D341Med (cell line): ENCODE measurements at regions not wholly inside any gene's neighbourhood (a gene's known extent, or its start where the extent isn't known, plus 50 kb on each side); places are given as distances from the start of the nearest gene placed in this dataset.

Experiments used
- DNase-seq: peaks from one replicate; pipeline ENCODE4 v3.0.0; 2012; ENCODE audit warnings: low spot score

- no peak for DNase-seq
Measured at GRCh38 chr13:107573184-107573583, 642.2 kb downstream of the LIG4 start.

GRCh38 chr13:107572156-107572555 is 643.2 kb downstream of the LIG4 start:
- DNase-seq, result no peak

- DNase-seq, result no peak
Measured at GRCh38 chr13:107568181-107568580, 647.2 kb downstream of the LIG4 start.

- no peak for DNase-seq
Measured at GRCh38 chr13:107563099-107563925, 652.0 kb downstream of the LIG4 start.

- DNase-seq, result no peak
Measured at GRCh38 chr13:107562203-107562602, 653.1 kb downstream of the LIG4 start.

- no peak for DNase-seq
Measured at GRCh38 chr13:107554460-107554859, 660.9 kb downstream of the LIG4 start.

- DNase-seq, result no peak
Measured at GRCh38 chr13:107553838-107554237, 661.5 kb downstream of the LIG4 start.

GRCh38 chr13:107551521-107551920 is 663.8 kb downstream of the LIG4 start:
- DNase-seq, result no peak

GRCh38 chr13:107548338-107548737 is 667.0 kb downstream of the LIG4 start:
- no peak for DNase-seq

GRCh38 chr13:107545946-107546502 is 669.3 kb downstream of the LIG4 start:
- DNase-seq, result no peak

GRCh38 chr13:107534548-107534947 is 680.8 kb downstream of the LIG4 start:
- DNase-seq, result no peak

- DNase-seq, result no peak
Measured at GRCh38 chr13:107531816-107532215, 683.5 kb downstream of the LIG4 start.

GRCh38 chr13:107531180-107531579 is 684.2 kb downstream of the LIG4 start:
- no peak for DNase-seq

GRCh38 chr13:107529035-107529434 is 686.3 kb downstream of the LIG4 start:
- no peak for DNase-seq

- DNase-seq, result no peak
Measured at GRCh38 chr13:107518780-107519179, 696.6 kb downstream of the LIG4 start.

- no peak for DNase-seq
Measured at GRCh38 chr13:107518292-107518691, 697.0 kb downstream of the LIG4 start.

- no peak for DNase-seq
Measured at GRCh38 chr13:107516517-107516916, 698.8 kb downstream of the LIG4 start.

GRCh38 chr13:107512551-107512950 is 702.8 kb downstream of the LIG4 start:
- no peak for DNase-seq

GRCh38 chr13:107497661-107498060 is 717.7 kb downstream of the LIG4 start:
- DNase-seq, result no peak

- no peak for DNase-seq
Measured at GRCh38 chr13:107493266-107493665, 722.1 kb downstream of the LIG4 start.

- DNase-seq, result no peak
Measured at GRCh38 chr13:107482688-107483087, 732.6 kb downstream of the LIG4 start.

GRCh38 chr13:107480130-107480529 is 735.2 kb downstream of the LIG4 start:
- no peak for DNase-seq

GRCh38 chr13:107477772-107478379 is 737.5 kb downstream of the LIG4 start:
- DNase-seq, result no peak
